H1 (cell line): ENCODE measurements at regions not wholly inside any gene's neighbourhood (a gene's known extent, or its start where the extent isn't known, plus 50 kb on each side); places are given as distances from the start of the nearest gene placed in this dataset.

Experiments
- CTCF ChIA-PET: fragments of 300-600 bp; sonication (Branson Sonifier 250); formaldehyde crosslinking; loops from one replicate; lab custom pipeline; 2021; ENCODE audit not compliant: partially characterized antibody; lab: Charles Lee
- POLR2A ChIA-PET: fragments of 300-600 bp; sonication (Branson Sonifier 250); formaldehyde crosslinking; loops from one replicate; lab custom pipeline; 2021; ENCODE audit warnings: inconsistent platforms; ENCODE audit not compliant: partially characterized antibody; lab: Charles Lee
- DNase-seq, 2 experiments: peaks; one replicate each; pipeline versions ENCODE4 v3.0.0 to v3.0.0-alpha.2; 2010 to 2022; ENCODE audit warnings: low spot score in 2 of 2, low read depth in 1 of 2, mixed read lengths in 1 of 2
- FAIRE-seq: peaks from 2 replicates; lab custom pipeline; 2011; peaks lifted over from hg19 to GRCh38; lab: Jason Lieb, UNC
- H2AFZ ChIP-seq: 2 replicates; pipeline ENCODE4 v1.8.1; 2012; ENCODE audit warnings: low read length, inconsistent platforms
- H2AK5ac ChIP-seq: 2 replicates; pipeline ENCODE4 v1.6.1; 2013; ENCODE audit warnings: low read depth, low read length
- H2BK120ac ChIP-seq: replicated peaks from 2 replicates; pipeline ENCODE3; 2013; ENCODE audit warnings: low read depth, low read length, inconsistent platforms
- H2BK12ac ChIP-seq: 2 replicates; pipeline ENCODE4 v1.6.1; 2013; ENCODE audit warnings: low read depth, low read length
- H2BK15ac ChIP-seq: 2 replicates; pipeline ENCODE4 v1.6.1; 2013; ENCODE audit warnings: low read length
- H2BK20ac ChIP-seq: 2 replicates; pipeline ENCODE4 v1.6.1; 2013; ENCODE audit warnings: low read length
- H2BK5ac ChIP-seq: 2 replicates; pipeline ENCODE4 v1.6.1; 2013; ENCODE audit warnings: low read depth, low read length
- H3K14ac ChIP-seq: 2 replicates; pipeline ENCODE4 v1.6.1; 2013; ENCODE audit warnings: inconsistent platforms; ENCODE audit not compliant: insufficient read length
- H3K18ac ChIP-seq: 2 replicates; pipeline ENCODE4 v1.6.1; 2013; ENCODE audit warnings: low read length; ENCODE audit errors: extremely low read depth
- H3K23ac ChIP-seq: 2 replicates; pipeline ENCODE4 v1.6.1; 2013; ENCODE audit warnings: inconsistent platforms; ENCODE audit not compliant: insufficient read length
- H3K23me2 ChIP-seq: 2 replicates; pipeline ENCODE4 v1.6.1; 2013; ENCODE audit warnings: low read depth, low read length
- H3K27ac ChIP-seq: 2 replicates; pipeline ENCODE4 v1.6.1; 2011; ENCODE audit warnings: low read depth, low read length, inconsistent platforms
- H3K27me3 ChIP-seq, 4 experiments: replicated peaks in 1 of 4; 1 replicate in 1 of 4; 2 replicates in 3 of 4; pipeline versions ENCODE4 v1.6.1 to v1.8.1; 2011 to 2013; ENCODE audit warnings: low read length in 3 of 4, mild to moderate bottlenecking in 3 of 4, inconsistent platforms in 2 of 4, mixed read lengths in 2 of 4, moderate library complexity in 1 of 4; ENCODE audit not compliant: control insufficient read depth in 3 of 4, insufficient read depth in 3 of 4; ENCODE audit errors: extremely low read depth in 1 of 4
- H3K36me3 ChIP-seq, 4 experiments: 2 replicates each; pipeline versions ENCODE4 v1.6.1 to v1.8.1; 2011 to 2013; ENCODE audit warnings: mild to moderate bottlenecking in 4 of 4, low read length in 3 of 4, moderate library complexity in 2 of 4, control low read depth in 1 of 4, inconsistent platforms in 1 of 4; ENCODE audit not compliant: insufficient read depth in 4 of 4, control insufficient read depth in 2 of 4
- H3K4ac ChIP-seq: replicated peaks from 2 replicates; pipeline ENCODE3; 2013; ENCODE audit warnings: low read length, low read depth, mixed read lengths, inconsistent platforms; ENCODE audit not compliant: insufficient read length
- H3K4me1 ChIP-seq, 4 experiments: replicated peaks in 1 of 4; 1 replicate in 1 of 4; 2 replicates in 3 of 4; pipeline versions ENCODE4 v1.6.1 to v1.8.1; 2011 to 2013; ENCODE audit warnings: low read length in 3 of 4, inconsistent platforms in 2 of 4, mixed read lengths in 1 of 4; ENCODE audit not compliant: insufficient read depth in 4 of 4, control insufficient read depth in 3 of 4
- H3K4me2 ChIP-seq, 2 experiments: 2 replicates each; pipeline versions ENCODE4 v1.6.1 to v1.8.1; 2011 to 2013; ENCODE audit warnings: low read depth in 2 of 2, low read length in 2 of 2, control low read depth in 1 of 2, inconsistent platforms in 1 of 2, mild to moderate bottlenecking in 1 of 2; ENCODE audit not compliant: insufficient read depth in 1 of 2
- H3K4me3 ChIP-seq, 4 experiments: fragments of 200-600, 300-600 bp in 1 of 4; sonication (generic), shearing (Covaris generic), sonication (Bioruptor Twin) in 1 of 4; 2 replicates each; pipeline versions ENCODE4 v1.5.1 to v1.8.1; 2011 to 2016; ENCODE audit warnings: low read length in 4 of 4, low read depth in 3 of 4, control low read depth in 2 of 4, inconsistent platforms in 2 of 4, mild to moderate bottlenecking in 2 of 4, mixed read lengths in 1 of 4, moderate library complexity in 1 of 4; ENCODE audit not compliant: insufficient read depth in 2 of 4; ENCODE audit errors: extremely low read depth in 1 of 4
- H3K56ac ChIP-seq: replicated peaks from 2 replicates; pipeline ENCODE3; 2013; ENCODE audit warnings: low read depth, mild to moderate bottlenecking, mixed read lengths, low read length, inconsistent platforms; ENCODE audit not compliant: insufficient read length
- H3K79me1 ChIP-seq: 2 replicates; pipeline ENCODE4 v1.6.1; 2013; ENCODE audit warnings: low read depth, low read length, control low read depth
- H3K79me2 ChIP-seq, 2 experiments: 2 replicates each; pipeline versions ENCODE4 v1.6.1 to v1.8.1; 2012 to 2013; ENCODE audit warnings: low read length in 2 of 2, mild to moderate bottlenecking in 2 of 2, inconsistent platforms in 1 of 2; ENCODE audit not compliant: insufficient read depth in 2 of 2, control insufficient read depth in 1 of 2
- H3K9ac ChIP-seq, 4 experiments: replicated peaks in 1 of 4; 1 replicate in 1 of 4; 2 replicates in 3 of 4; pipeline versions ENCODE4 v1.6.1 to v1.8.1; 2011 to 2013; ENCODE audit warnings: low read depth in 3 of 4, low read length in 3 of 4, control low read depth in 2 of 4, mild to moderate bottlenecking in 2 of 4, moderate library complexity in 2 of 4, inconsistent platforms in 1 of 4; ENCODE audit errors: extremely low read depth in 1 of 4
- H3K9me3 ChIP-seq, 2 experiments: 2 replicates each; pipeline versions ENCODE4 v1.6.1 to v1.8.1; 2012 to 2013; ENCODE audit warnings: mild to moderate bottlenecking in 2 of 2, moderate library complexity in 2 of 2, control low read depth in 1 of 2, inconsistent platforms in 1 of 2, low read depth in 1 of 2, low read length in 1 of 2, mixed read lengths in 1 of 2; ENCODE audit not compliant: insufficient read depth in 2 of 2
- H4K20me1 ChIP-seq, 2 experiments: replicated peaks in 1 of 2; 2 replicates each; pipeline versions ENCODE3 to v1.8.1; 2011 to 2013; ENCODE audit warnings: inconsistent platforms in 2 of 2, low read length in 2 of 2, mild to moderate bottlenecking in 1 of 2; ENCODE audit not compliant: insufficient read depth in 2 of 2, control insufficient read depth in 1 of 2
- H4K5ac ChIP-seq: 2 replicates; pipeline ENCODE4 v1.6.1; 2013; ENCODE audit warnings: low read length, low read depth, mixed read lengths, inconsistent platforms; ENCODE audit not compliant: insufficient read length
- H4K8ac ChIP-seq: 2 replicates; pipeline ENCODE4 v1.8.0; 2013; ENCODE audit warnings: mild to moderate bottlenecking, moderate library complexity, low read length, inconsistent platforms; ENCODE audit not compliant: insufficient read depth; ENCODE audit errors: extremely low read depth
- H4K91ac ChIP-seq: replicated peaks from 2 replicates; pipeline ENCODE3; 2013; ENCODE audit warnings: low read length, mixed read lengths, inconsistent platforms; ENCODE audit not compliant: insufficient read length
- ATF3 ChIP-seq: IDR thresholded peaks from 2 replicates; pipeline ENCODE4 v1.6.1; 2011; ENCODE audit warnings: low read depth, mild to moderate bottlenecking, low read length; ENCODE audit not compliant: insufficient read depth
- CREB1 ChIP-seq: IDR thresholded peaks from 2 replicates; pipeline ENCODE4 v1.6.1; 2012; ENCODE audit warnings: inconsistent platforms
- JUN ChIP-seq: IDR thresholded peaks from 2 replicates; pipeline ENCODE4 v1.6.1; 2011; ENCODE audit warnings: low read depth, mild to moderate bottlenecking, improper control_type of control experiment, low read length
- KDM1A ChIP-seq: fragments of 200-600, 300-600 bp; sonication (generic); IDR thresholded peaks from 2 replicates; pipeline ENCODE4 v1.7.1; 2016; ENCODE audit warnings: mild to moderate bottlenecking, low read length, borderline replicate concordance
- TCF12 ChIP-seq: IDR thresholded peaks from 2 replicates; pipeline ENCODE4 v1.6.1; 2011; ENCODE audit warnings: low read depth, mild to moderate bottlenecking, low read length
- WGBS, 2 experiments: shearing (Covaris generic) in 1 of 2; methylation state at CpG; one replicate each; pipeline versions ENCODE4 v1.1.6 to v1.1.7; 2013 to 2015; ENCODE audit warnings: low lambda C conversion rate in 2 of 2, mixed read lengths in 2 of 2, inconsistent platforms in 1 of 2, low coverage in 1 of 2, missing lambda C conversion rate in 1 of 2; ENCODE audit not compliant: insufficient replicate concordance in 2 of 2, insufficient coverage in 1 of 2, insufficient read length in 1 of 2; ENCODE audit errors: extremely low coverage in 1 of 2, missing lambda C conversion rate in 1 of 2; 5-methylcytosine and 5-hydroxymethylcytosine counted together

- CTCF ChIA-PET: no interaction called here
- Histone ChIP-seq H3K14ac (no peak overlapping the region), H3K27me3 (no peaks in the 10 kb centered on the region; a peak in 2 of 7 replicates), H2BK20ac (no peak overlapping the region), H3K4me1 (no peaks in the 10 kb centered on the region), H4K20me1 (no peaks in the 10 kb centered on the region), H2BK120ac (no peak overlapping the region), H3K56ac (no peak overlapping the region), H3K27ac (no peak overlapping the region), H3K18ac (no peak overlapping the region), H4K5ac (no peak overlapping the region), H3K4me2 (no peak overlapping the region), H3K4ac (no peak overlapping the region), H3K36me3 (no peaks in the 10 kb centered on the region), H3K23me2 (no peaks in the 10 kb centered on the region), H3K79me1 (no peaks in the 10 kb centered on the region), H4K8ac (no peak overlapping the region), H2BK15ac (no peak overlapping the region), H2AK5ac (no peak overlapping the region), H3K9me3 (no peaks in the 10 kb centered on the region), H2BK5ac (no peak overlapping the region), H3K9ac (no peak overlapping the region), H4K91ac (no peak overlapping the region), H3K4me3 (no peak overlapping the region), H3K79me2 (no peaks in the 10 kb centered on the region), H3K23ac (no peak overlapping the region), H2AFZ (no peak overlapping the region), H2BK12ac (no peak overlapping the region)
- FAIRE-seq: no peak
- WGBS, 2 experiments: 85% methylated on average over 6 of the region's 6 CpGs; no CpG with 5 or more reads in 1 of the 2 experiments
- POLR2A ChIA-PET: no interaction called here
- DNase-seq: no peak
- TF ChIP-seq TCF12: no peak
- no peak for TF ChIP-seq JUN
- TF ChIP-seq CREB1: no peak
- no peak for TF ChIP-seq ATF3
- no peak for TF ChIP-seq KDM1A
Measured at GRCh38 chr2:118667964-118668363, 179.5 kb downstream of the EN1 start.
